MM.1S (cell line): ENCODE measurements at regions not wholly inside any gene's neighbourhood (a gene's known extent, or its start where the extent isn't known, plus 50 kb on each side); places are given as distances from the start of the nearest gene placed in this dataset.
A peak's percentile ranks its signal among the peaks of the same experiment; 100 is the strongest.

Experiments
- DNase-seq: peaks from one replicate; pipeline ENCODE4 v3.0.0-alpha.2; 2015
- H2AFZ ChIP-seq: fragments of 300-600 bp; sonication (generic); 2 replicates; pipeline ENCODE4 v1.6.0; 2016; ENCODE audit warnings: antibody characterized with exemption, low read length
- H3F3A ChIP-seq: fragments of 300-600 bp; sonication (generic); 2 replicates; pipeline ENCODE4 v1.6.1; 2016; ENCODE audit warnings: mild to moderate bottlenecking, antibody characterized with exemption, low read length, moderate library complexity, mixed read lengths; ENCODE audit not compliant: insufficient read depth
- H3K27ac ChIP-seq: fragments of 300-600 bp; sonication (generic); 2 replicates; pipeline ENCODE4 v1.5.1; 2016; ENCODE audit warnings: mild to moderate bottlenecking, low read length
- H3K27me3 ChIP-seq: fragments of 300-600 bp; sonication (generic); replicated peaks from 2 replicates; pipeline ENCODE4 v1.6.0; 2016; ENCODE audit warnings: low read length; ENCODE audit not compliant: insufficient read depth
- H3K36me3 ChIP-seq: fragments of 300-600 bp; sonication (generic); replicated peaks from 2 replicates; pipeline ENCODE4 v1.6.1; 2016; ENCODE audit warnings: mild to moderate bottlenecking, low read length, mixed read lengths; ENCODE audit not compliant: insufficient read depth
- H3K4me1 ChIP-seq: fragments of 300-600 bp; sonication (generic); 2 replicates; pipeline ENCODE4 v1.6.1; 2016; ENCODE audit warnings: low read length, mixed read lengths
- H3K4me2 ChIP-seq: fragments of 300-600 bp; sonication (generic); 2 replicates; pipeline ENCODE4 v1.6.0; 2016; ENCODE audit warnings: low read depth, low read length
- H3K4me3 ChIP-seq: fragments of 300-600 bp; sonication (generic); 2 replicates; pipeline ENCODE4 v1.5.1; 2016; ENCODE audit warnings: low read length, mixed read lengths
- H3K79me2 ChIP-seq: fragments of 300-600 bp; sonication (generic); 2 replicates; pipeline ENCODE4 v1.6.1; 2016; ENCODE audit warnings: mixed run types, low read length, mixed read lengths
- H3K9ac ChIP-seq: fragments of 300-600 bp; sonication (generic); 2 replicates; pipeline ENCODE4 v1.6.1; 2016; ENCODE audit warnings: low read length, mixed read lengths
- H3K9me2 ChIP-seq: fragments of 300-600 bp; sonication (generic); replicated peaks from 2 replicates; pipeline ENCODE4 v1.6.1; 2016; ENCODE audit warnings: mild to moderate bottlenecking, low read length, mixed read lengths; ENCODE audit not compliant: insufficient read depth
- H3K9me3 ChIP-seq: fragments of 300-600 bp; sonication (generic); replicated peaks from 2 replicates; pipeline ENCODE4 v1.6.1; 2016; ENCODE audit warnings: mild to moderate bottlenecking, low read length, mixed read lengths; ENCODE audit not compliant: insufficient read depth
- H4K20me1 ChIP-seq: fragments of 300-600 bp; sonication (generic); 2 replicates; pipeline ENCODE4 v1.6.1; 2016; ENCODE audit warnings: mild to moderate bottlenecking, low read length, moderate library complexity, mixed read lengths; ENCODE audit not compliant: insufficient read depth
- CTCF ChIP-seq: fragments of 300-600 bp; sonication (generic); IDR thresholded peaks from 2 replicates; pipeline ENCODE4 v1.5.1; 2016; ENCODE audit warnings: antibody characterized with exemption, low read length, mixed read lengths
- EZH2 ChIP-seq: fragments of 300-600 bp; sonication (generic); optimal IDR thresholded peaks from 2 replicates; pipeline ENCODE3; 2017; ENCODE audit warnings: low read depth, mild to moderate bottlenecking, antibody characterized with exemption, low read length, mixed read lengths
- EZH2phosphoT487 ChIP-seq: fragments of 300-600 bp; sonication (generic); IDR thresholded peaks from 2 replicates; pipeline ENCODE4 v1.6.1; 2018; ENCODE audit warnings: antibody characterized with exemption, low read length

GRCh38 chr21:23009360-23009759, 2011.2 kb downstream of the NCAM2 start:
- H3K9ac ChIP-seq = no peak overlapping the region
- no peaks in the 10 kb centered on the region for H3K9me2 ChIP-seq
- no peak overlapping the region for H3K4me3 ChIP-seq
- no peak overlapping the region for H3K4me2 ChIP-seq
- H2AFZ ChIP-seq = no peak overlapping the region
- H3K27ac ChIP-seq = no peak overlapping the region
- H3K9me3 ChIP-seq = no peaks in the 10 kb centered on the region
- H3K27me3 ChIP-seq = no peaks in the 10 kb centered on the region
- H3K36me3 ChIP-seq = no peaks in the 10 kb centered on the region
- H3K4me1 ChIP-seq = no peaks in the 10 kb centered on the region
- H4K20me1 ChIP-seq = no peaks in the 10 kb centered on the region
- DNase-seq = no peak
- H3F3A ChIP-seq = no peaks in the 10 kb centered on the region
- H3K79me2 ChIP-seq = no peaks in the 10 kb centered on the region
- TF ChIP-seq EZH2phosphoT487 (no peak), EZH2 (no peak), CTCF (no peak)

GRCh38 chr21:23014021-23014420, 2015.8 kb downstream of the NCAM2 start:
- Histone ChIP-seq H3K4me2 (no peak overlapping the region), H4K20me1 (no peaks in the 10 kb centered on the region), H3K79me2 (no peaks in the 10 kb centered on the region), H3K9me2 (no peaks in the 10 kb centered on the region), H3K36me3 (no peaks in the 10 kb centered on the region), H3K27me3 (no peaks in the 10 kb centered on the region), H3F3A (no peaks in the 10 kb centered on the region), H3K27ac (no peak overlapping the region), H3K9ac (no peak overlapping the region), H3K4me3 (no peak overlapping the region), H3K4me1 (no peaks in the 10 kb centered on the region), H3K9me3 (no peaks in the 10 kb centered on the region), H2AFZ (no peak overlapping the region)
- TF ChIP-seq CTCF (no peak), EZH2 (no peak), EZH2phosphoT487 (no peak)
- no peak for DNase-seq

GRCh38 chr21:23016617-23017016, 2018.4 kb downstream of the NCAM2 start:
- DNase-seq = peak; percentile 38
- H3K4me3 ChIP-seq = no peak overlapping the region
- H3K9me3 ChIP-seq = no peaks in the 10 kb centered on the region
- H3K4me2 ChIP-seq = no peak overlapping the region
- H3K27me3 ChIP-seq = no peaks in the 10 kb centered on the region
- no peaks in the 10 kb centered on the region for H3K79me2 ChIP-seq
- no peaks in the 10 kb centered on the region for H3K4me1 ChIP-seq
- H3K9ac ChIP-seq = no peak overlapping the region
- H3K9me2 ChIP-seq = no peaks in the 10 kb centered on the region
- H4K20me1 ChIP-seq = no peaks in the 10 kb centered on the region
- TF ChIP-seq EZH2phosphoT487 (no peak), EZH2 (no peak), CTCF (peak; percentile 52)
- no peak overlapping the region for H2AFZ ChIP-seq
- H3K27ac ChIP-seq = no peak overlapping the region
- H3K36me3 ChIP-seq = no peaks in the 10 kb centered on the region
- H3F3A ChIP-seq = no peaks in the 10 kb centered on the region
